ENCODE measurements at regions not wholly inside any gene's neighbourhood (a gene's known extent, or its start where the extent isn't known, plus 50 kb on each side); places are given as distances from the start of the nearest gene placed in this dataset.

- DNase-seq (ENCODE audit: low spot score): no peak
Observed at GRCh38 chr1:94707321-94708298, 112.5 kb upstream of the SLC44A3 start.

GRCh38 chr1:94702442-94702815, 117.7 kb upstream of the SLC44A3 start:
- peak; percentile 78 for DNase-seq (ENCODE audit: low spot score)

- no peak for DNase-seq (ENCODE audit: low spot score)
Observed at GRCh38 chr1:94701796-94702441, 118.2 kb upstream of the SLC44A3 start.

- DNase-seq (ENCODE audit: low spot score): peak; percentile 56
Observed at GRCh38 chr1:94698759-94699502, 121.2 kb upstream of the SLC44A3 start.

- DNase-seq (ENCODE audit: low spot score): peak; percentile 52
Observed at GRCh38 chr1:94698356-94698755, 121.8 kb upstream of the SLC44A3 start.

- DNase-seq (ENCODE audit: low spot score): no peak
Observed at GRCh38 chr1:94697839-94698238, 122.3 kb upstream of the SLC44A3 start.

GRCh38 chr1:94694226-94694915, 125.8 kb upstream of the SLC44A3 start:
- DNase-seq (ENCODE audit: low spot score): no peak

GRCh38 chr1:94693435-94693834, 126.7 kb upstream of the SLC44A3 start:
- no peak for DNase-seq (ENCODE audit: low spot score)

GRCh38 chr1:94693029-94693428, 127.1 kb upstream of the SLC44A3 start:
- DNase-seq (ENCODE audit: low spot score): no peak

GRCh38 chr1:94688646-94689045, 131.5 kb upstream of the SLC44A3 start:
- no peak for DNase-seq (ENCODE audit: low spot score)

- no peak for DNase-seq (ENCODE audit: low spot score)
Observed at GRCh38 chr1:94686882-94687281, 133.3 kb upstream of the SLC44A3 start.

- DNase-seq (ENCODE audit: low spot score): no peak
Observed at GRCh38 chr1:94684690-94685250, 135.4 kb upstream of the SLC44A3 start.

GRCh38 chr1:94683886-94684285, 136.3 kb upstream of the SLC44A3 start:
- no peak for DNase-seq (ENCODE audit: low spot score)

- DNase-seq (ENCODE audit: low spot score): no peak
Observed at GRCh38 chr1:94680039-94680377, 138.4 kb upstream of the F3 start.

GRCh38 chr1:94679332-94680038, 137.9 kb upstream of the F3 start:
- DNase-seq (ENCODE audit: low spot score): no peak

- DNase-seq (ENCODE audit: low spot score): no peak
Observed at GRCh38 chr1:94678202-94678848, 136.8 kb upstream of the F3 start.

- no peak for DNase-seq (ENCODE audit: low spot score)
Observed at GRCh38 chr1:94677714-94678113, 136.2 kb upstream of the F3 start.

GRCh38 chr1:94677087-94677486, 135.5 kb upstream of the F3 start:
- no peak for DNase-seq (ENCODE audit: low spot score)

- DNase-seq (ENCODE audit: low spot score): no peak
Observed at GRCh38 chr1:94676686-94677085, 135.1 kb upstream of the F3 start.

GRCh38 chr1:94675373-94675772, 133.8 kb upstream of the F3 start:
- DNase-seq (ENCODE audit: low spot score): no peak

Measured in umbilical cord (tissue), 1 donor.